ENCODE measurements at regions not wholly inside any gene's neighbourhood (a gene's known extent, or its start where the extent isn't known, plus 50 kb on each side); places are given as distances from the start of the nearest gene placed in this dataset.

DNA sequence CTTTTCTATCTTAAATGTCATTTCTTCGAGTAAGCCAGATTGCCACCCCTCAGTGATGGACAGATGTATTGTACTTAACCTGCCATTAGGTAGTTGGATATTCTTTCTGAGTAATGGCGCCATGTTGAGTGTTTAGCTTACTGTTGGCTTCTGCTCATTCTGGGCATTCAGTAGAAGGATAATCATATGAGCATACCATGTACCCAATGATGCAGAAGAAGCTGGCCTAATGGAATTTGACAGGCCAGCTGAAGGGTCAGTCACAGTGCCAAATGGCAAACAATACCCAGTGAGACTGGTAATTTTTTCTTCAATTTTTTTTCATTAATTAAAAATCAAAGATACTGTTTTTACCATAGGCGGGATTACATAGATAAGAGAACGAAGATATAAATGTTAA is 1010.8 kb upstream of the EYS start (continued):
- TF ChIP-seq CEBPB (tag; IDR thresholded peaks at IDR 0.05) = no peak
- TF ChIP-seq ZNF224 (CRISPR knock-in tag; IDR thresholded peaks at IDR 0.05) = no peak

DNA sequence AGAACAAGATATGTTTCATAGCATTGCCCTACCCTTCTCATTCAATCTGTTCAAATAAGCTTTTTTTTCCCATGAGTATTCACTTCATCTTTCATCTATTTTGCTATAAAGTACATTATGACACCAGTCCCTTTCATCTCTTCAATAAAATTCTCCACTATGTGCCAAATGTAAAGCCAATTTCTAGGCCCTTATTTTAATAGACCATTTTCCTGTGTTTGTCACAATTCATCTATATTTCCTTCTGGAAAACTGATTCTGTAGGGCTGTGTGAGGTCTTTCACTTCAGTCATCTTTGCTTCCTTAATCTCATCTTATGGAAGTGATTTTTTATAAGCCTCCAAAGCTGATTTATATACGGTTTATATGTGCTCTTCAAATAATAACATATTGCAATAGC is 992.4 kb upstream of the EYS start:
- in situ Hi-C loops (cut with MboI) = no loop called here
- no peaks in the 10 kb centered on the region for H3K4me1 ChIP-seq (replicated peaks in 1 of 2; ENCODE audit: control insufficient read depth in 2 of 2, insufficient read depth in 2 of 2, low read length in 2 of 2)
- ChIA-PET CTCF (ENCODE audit: low intra/inter-chr PET ratio) (no interaction called here), POLR2A (no interaction called here)
- no peak for DNase-seq (ENCODE audit: extremely low read depth in 1 of 4, low spot score in 3 of 4)
- no peaks in the 10 kb centered on the region for H3K79me2 ChIP-seq (ENCODE audit: control insufficient read depth, insufficient read depth, low read length)
- no peak overlapping the region for H3K27ac ChIP-seq (ENCODE audit: extremely low read depth, low read depth, low read length)
- BruUV-seq (replicated peaks) = no TSS peak
- H3K4me3 ChIP-seq = no peak overlapping the region
- no peaks in the 10 kb centered on the region for H3K27me3 ChIP-seq (ENCODE audit: control insufficient read depth in 2 of 2, insufficient read depth in 2 of 2, low read length in 2 of 2)
- no peak for FAIRE-seq
- no peak overlapping the region for H2AFZ ChIP-seq (ENCODE audit: low read depth, low read length)
- 0% methylated on average over 1 of the region's 1 CpG for WGBS (ENCODE audit: insufficient coverage, low coverage, missing lambda C conversion rate)
- no peaks in the 10 kb centered on the region for H3K9me3 ChIP-seq (replicated peaks; ENCODE audit: control insufficient read depth, insufficient read depth, low read depth, low read length)
- TF ChIP-seq SMARCC2 (IDR thresholded peaks at IDR 0.05; ENCODE audit: low read depth) = no peak
- no peaks in the 10 kb centered on the region for H4K20me1 ChIP-seq (replicated peaks; ENCODE audit: control insufficient read depth, insufficient read depth, low read length)
- H3K36me3 ChIP-seq (ENCODE audit: control insufficient read depth, insufficient read depth, low read length) = no peaks in the 10 kb centered on the region
- no peak for ATAC-seq
- intact Hi-C loops (cut with micrococcal nuclease) = no loop called here
- H3K4me2 ChIP-seq (ENCODE audit: insufficient read depth, low read length) = no peak overlapping the region
- H3K9me1 ChIP-seq (ENCODE audit: control insufficient read depth, insufficient read depth, low read length) = no peaks in the 10 kb centered on the region
- no peak overlapping the region for H3K9ac ChIP-seq (ENCODE audit: insufficient read depth in 1 of 2, low read depth in 2 of 2, low read length in 2 of 2)

DNA sequence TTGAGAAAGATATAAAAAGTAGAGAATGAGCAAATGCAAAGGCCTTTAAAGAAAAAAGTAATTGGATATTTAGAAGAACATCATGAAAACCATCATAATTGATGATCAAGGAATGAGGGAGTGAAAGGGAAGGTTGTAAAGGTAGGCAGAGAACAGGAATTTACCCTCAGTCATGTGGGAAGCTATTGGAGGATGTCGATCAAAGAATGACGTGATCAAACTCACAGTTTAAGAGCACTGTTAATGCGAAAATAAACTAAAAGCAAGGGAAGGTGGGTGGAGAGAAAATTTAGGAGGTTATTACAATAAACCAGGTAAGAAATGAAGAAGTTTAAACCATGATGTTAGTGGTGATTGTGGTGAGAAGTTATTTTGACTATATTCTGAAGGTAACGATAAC is 982.6 kb upstream of the EYS start:
- Histone ChIP-seq H3K9me3 (replicated peaks; ENCODE audit: control insufficient read depth, insufficient read depth, low read depth, low read length) (no peaks in the 10 kb centered on the region; the same call in 1 of the 2 replicates), H4K20me1 (replicated peaks; ENCODE audit: control insufficient read depth, insufficient read depth, low read length) (no peaks in the 10 kb centered on the region), H3K27me3 (ENCODE audit: control insufficient read depth in 2 of 2, insufficient read depth in 2 of 2, low read length in 2 of 2) (no peaks in the 10 kb centered on the region), H3K4me2 (ENCODE audit: insufficient read depth, low read length) (no peak overlapping the region), H3K9me1 (ENCODE audit: control insufficient read depth, insufficient read depth, low read length) (no peaks in the 10 kb centered on the region), H3K4me3 (no peak overlapping the region), H3K79me2 (ENCODE audit: control insufficient read depth, insufficient read depth, low read length) (no peaks in the 10 kb centered on the region), H3K27ac (ENCODE audit: extremely low read depth, low read depth, low read length) (no peak overlapping the region), H2AFZ (ENCODE audit: low read depth, low read length) (no peak overlapping the region), H3K36me3 (ENCODE audit: control insufficient read depth, insufficient read depth, low read length) (no peaks in the 10 kb centered on the region), H3K4me1 (replicated peaks in 1 of 2; ENCODE audit: control insufficient read depth in 2 of 2, insufficient read depth in 2 of 2, low read length in 2 of 2) (no peaks in the 10 kb centered on the region), H3K9ac (ENCODE audit: insufficient read depth in 1 of 2, low read depth in 2 of 2, low read length in 2 of 2) (no peak overlapping the region)
- BruUV-seq (replicated peaks) = no TSS peak
- intact Hi-C loops (cut with micrococcal nuclease) = no loop called here
- DNase-seq (ENCODE audit: extremely low read depth in 1 of 4, low spot score in 3 of 4) (no peak), FAIRE-seq (no peak), ATAC-seq (no peak)
- ChIA-PET CTCF (ENCODE audit: low intra/inter-chr PET ratio) (no interaction called here), POLR2A (no interaction called here)
- in situ Hi-C loops (cut with MboI) = no loop called here
- WGBS (ENCODE audit: insufficient coverage, low coverage, missing lambda C conversion rate) = 1% methylated on average over 4 of the region's 4 CpGs
- TF ChIP-seq REST (IDR thresholded peaks at IDR 0.05; ENCODE audit: borderline replicate concordance) (no peak), REST (CRISPR knock-in tag; IDR thresholded peaks at IDR 0.05; ENCODE audit: low read depth) (no peak), COPS2 (conservative IDR thresholded peaks at IDR 0.05) (no peak), USF2 (CRISPR knock-in tag; IDR thresholded peaks at IDR 0.05) (no peak)

Measured in K562 (cell line).